WTC11 (cell line): ENCODE measurements at regions not wholly inside any gene's neighbourhood (a gene's known extent, or its start where the extent isn't known, plus 50 kb on each side); places are given as distances from the start of the nearest gene placed in this dataset.
"Not testable (repeated sequence)": the region's sequence is repeated elsewhere in the genome, so short reads cannot be mapped to it uniquely, and the experiment has no call there.

Source experiments
- ATAC-seq: fragments of 200-7000 bp; cut with Tn5 transposase; 2 replicates; pipeline ENCODE4 v1.10.0; 2021; ENCODE audit warnings: mild to moderate bottlenecking, moderate library complexity
- CTCF ChIA-PET: fragments of 300-600 bp; sonication (Branson Sonifier 250); formaldehyde crosslinking; loops from one replicate; lab custom pipeline; 2021; ENCODE audit warnings: antibody characterized with exemption; lab: Charles Lee
- POLR2A ChIA-PET: fragments of 350-600 bp; sonication (Branson Sonifier 250); formaldehyde crosslinking; loops from one replicate; lab custom pipeline; 2021; ENCODE audit warnings: antibody characterized with exemption; lab: Charles Lee
- DNase-seq: peaks from one replicate; pipeline ENCODE4 v3.0.0; 2021; ENCODE audit warnings: low spot score
- H3K27ac Mint-ChIP-seq: 2 replicates; pipeline ENCODE4 v1.8.0; 2021; ENCODE audit warnings: mixed read lengths
- H3K27me3 Mint-ChIP-seq: 2 replicates; pipeline ENCODE4 v1.8.0; 2021; ENCODE audit warnings: low read depth, mild to moderate bottlenecking, moderate library complexity, mixed read lengths
- H3K36me3 Mint-ChIP-seq: 2 replicates; pipeline ENCODE4 v1.8.0; 2021; ENCODE audit warnings: mixed read lengths
- H3K4me1 Mint-ChIP-seq: 2 replicates; pipeline ENCODE4 v1.8.0; 2022; ENCODE audit warnings: mixed read lengths
- H3K4me3 Mint-ChIP-seq: 2 replicates; pipeline ENCODE4 v1.8.0; 2021; ENCODE audit warnings: mild to moderate bottlenecking, moderate library complexity, mixed read lengths
- H3K9me3 Mint-ChIP-seq: 2 replicates; pipeline ENCODE4 v1.8.0; 2021; ENCODE audit warnings: mixed read lengths
- AFF4 ChIP-seq: sonication (generic); formaldehyde crosslinking; IDR thresholded peaks from 2 replicates; pipeline ENCODE4 v1.8.1; 2023; ENCODE audit warnings: mild to moderate bottlenecking, missing genetic modification reagents, borderline replicate concordance
- ATF1 ChIP-seq: sonication (generic); formaldehyde crosslinking; IDR thresholded peaks from 2 replicates; pipeline ENCODE4 v1.8.1; 2023; ENCODE audit warnings: mild to moderate bottlenecking, moderate library complexity, missing genetic modification reagents
- CBFB ChIP-seq: sonication (generic); formaldehyde crosslinking; IDR thresholded peaks from 2 replicates; pipeline ENCODE4 v1.8.1; 2022; ENCODE audit warnings: mild to moderate bottlenecking, low read depth, missing genetic modification reagents
- CTCF ChIP-seq: fragments of 200-600 bp; IDR thresholded peaks from 2 replicates; pipeline ENCODE4 v1.8.0; 2022; ENCODE audit warnings: antibody characterized with exemption
- ESRRA ChIP-seq: sonication (generic); formaldehyde crosslinking; IDR thresholded peaks from 2 replicates; pipeline ENCODE4 v1.8.1; 2022; ENCODE audit warnings: mild to moderate bottlenecking, missing genetic modification reagents, borderline replicate concordance
- FOXK1 ChIP-seq: sonication (generic); formaldehyde crosslinking; IDR thresholded peaks from 2 replicates; pipeline ENCODE4 v1.8.0; 2022; ENCODE audit warnings: mild to moderate bottlenecking, moderate library complexity, missing genetic modification reagents
- GTF2I ChIP-seq: fragments of 250-450 bp; sonication (Bioruptor Pico); conservative IDR thresholded peaks from 2 replicates; pipeline ENCODE4 v1.4.0; 2021; ENCODE audit warnings: mild to moderate bottlenecking
- NFATC4 ChIP-seq: fragments of 250-450 bp; sonication (Bioruptor Pico); IDR thresholded peaks from 2 replicates; pipeline ENCODE4 v1.9.0; 2021; ENCODE audit warnings: mild to moderate bottlenecking
- PRDM15 ChIP-seq: sonication (generic); formaldehyde crosslinking; IDR thresholded peaks from 2 replicates; pipeline ENCODE4 v1.8.0; 2022; ENCODE audit warnings: missing genetic modification reagents
- PRRX2 ChIP-seq: fragments of 250-450 bp; sonication (Bioruptor Pico); IDR thresholded peaks from 2 replicates; pipeline ENCODE4 v1.8.0; 2021; ENCODE audit warnings: mild to moderate bottlenecking
- RORB ChIP-seq: fragments of 250-450 bp; sonication (Bioruptor Pico); IDR thresholded peaks from 2 replicates; pipeline ENCODE4 v1.9.0; 2021; ENCODE audit warnings: mild to moderate bottlenecking
- STAT6 ChIP-seq: sonication (generic); formaldehyde crosslinking; conservative IDR thresholded peaks from 2 replicates; pipeline ENCODE4 v1.8.1; 2023; ENCODE audit warnings: mild to moderate bottlenecking, low read depth, missing genetic modification reagents, moderate library complexity
- ZNF138 ChIP-seq: sonication (generic); formaldehyde crosslinking; conservative IDR thresholded peaks from 2 replicates; pipeline ENCODE4 v1.8.1; 2022; ENCODE audit warnings: mild to moderate bottlenecking, moderate library complexity, missing genetic modification reagents
- ZNF671 ChIP-seq: fragments of 250-450 bp; sonication (Bioruptor Pico); IDR thresholded peaks from 2 replicates; pipeline ENCODE4 v1.8.0; 2021; ENCODE audit warnings: mild to moderate bottlenecking

GRCh38 chr2:2581331-2582159 lies 250.5 kb upstream of the MYT1L start:
- DNase-seq = no peak
- ATAC-seq = no peak
- Mint-ChIP-seq H3K9me3 (peaks cover 5% of the 10 kb centered on the region), H3K4me1 (peaks cover 10% of the 10 kb centered on the region), H3K4me3 (no peak overlapping the region), H3K36me3 (no peaks in the 10 kb centered on the region), H3K27me3 (no peaks in the 10 kb centered on the region), H3K27ac (no peak overlapping the region)
- TF ChIP-seq AFF4 (CRISPR knock-in tag) (no peak), GTF2I (no peak), PRRX2 (CRISPR knock-in tag) (no peak), CTCF (no peak), CBFB (CRISPR knock-in tag) (no peak), NFATC4 (CRISPR knock-in tag) (no peak), ZNF671 (no peak), FOXK1 (CRISPR knock-in tag) (no peak), ATF1 (CRISPR knock-in tag) (no peak), ESRRA (CRISPR knock-in tag) (no peak), STAT6 (no peak), PRDM15 (CRISPR knock-in tag) (no peak), ZNF138 (no peak), RORB (CRISPR knock-in tag) (no peak)
- CTCF ChIA-PET = no interaction called here
- POLR2A ChIA-PET = no interaction called here

GRCh38 chr2:2580841-2581240 lies 249.8 kb upstream of the MYT1L start:
- ATAC-seq, H3K27me3 Mint-ChIP-seq, H3K27ac Mint-ChIP-seq, H3K9me3 Mint-ChIP-seq, CTCF ChIA-PET, H3K4me1 Mint-ChIP-seq, POLR2A ChIA-PET, H3K36me3 Mint-ChIP-seq, DNase-seq, H3K4me3 Mint-ChIP-seq: not testable (repeated sequence)
